ENCODE measurements at regions not wholly inside any gene's neighbourhood (a gene's known extent, or its start where the extent isn't known, plus 50 kb on each side); places are given as distances from the start of the nearest gene placed in this dataset.
"Not testable (repeated sequence)": the region's sequence is repeated elsewhere in the genome, so short reads cannot be mapped to it uniquely, and the experiment has no call there.

- DNase-seq = no peak
Observed at GRCh38 chr14:84298663-84299195, 1231.2 kb upstream of the FLRT2 start.

DNA sequence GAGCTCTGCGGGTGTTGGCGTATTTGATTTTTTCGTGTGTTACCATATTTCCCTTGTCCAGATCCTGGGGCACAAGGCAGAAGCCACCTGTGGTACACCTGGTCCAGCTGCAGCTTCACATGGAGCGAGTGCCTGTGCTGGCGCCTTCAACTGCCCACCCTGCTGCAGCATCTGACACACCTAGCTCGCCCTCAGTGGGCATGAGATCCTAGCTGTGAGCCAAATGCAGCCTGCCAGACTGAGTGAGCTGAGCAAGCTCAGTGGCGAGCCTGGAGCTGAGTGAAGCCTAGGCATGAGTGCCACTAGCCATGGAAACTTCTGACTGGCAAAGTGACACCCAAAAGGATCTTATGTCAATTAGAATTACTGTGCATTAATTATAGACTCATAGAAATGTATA, 1226.8 kb upstream of the FLRT2 start:
- no peak for DNase-seq

- no peak for DNase-seq
Observed at GRCh38 chr14:84312551-84312950, 1217.4 kb upstream of the FLRT2 start.

GRCh38 chr14:84323450-84323849, 1206.5 kb upstream of the FLRT2 start:
- DNase-seq = no peak

GRCh38 chr14:84323978-84324377, 1206.0 kb upstream of the FLRT2 start:
- DNase-seq = no peak

DNA sequence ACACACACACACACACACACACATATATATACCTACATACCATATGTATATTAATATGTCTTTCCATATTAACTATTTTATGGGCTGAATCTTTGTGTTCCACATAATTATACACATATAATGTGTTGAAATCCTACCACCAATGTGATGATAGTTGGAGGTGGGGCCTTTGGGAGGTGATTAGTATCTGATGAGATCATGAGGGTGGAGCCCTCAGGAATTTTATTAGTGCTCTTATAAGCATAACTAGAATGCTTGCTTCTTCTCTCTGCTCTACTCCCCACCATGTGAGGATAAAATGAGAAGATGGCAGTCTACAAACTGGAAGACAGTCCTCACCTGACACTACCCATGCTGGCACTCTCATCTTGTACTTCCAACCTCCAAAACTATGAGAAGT, 1193.5 kb upstream of the FLRT2 start:
- no peak for DNase-seq

- no peak for DNase-seq
Observed at GRCh38 chr14:84340938-84341337, 1189.0 kb upstream of the FLRT2 start.

DNA sequence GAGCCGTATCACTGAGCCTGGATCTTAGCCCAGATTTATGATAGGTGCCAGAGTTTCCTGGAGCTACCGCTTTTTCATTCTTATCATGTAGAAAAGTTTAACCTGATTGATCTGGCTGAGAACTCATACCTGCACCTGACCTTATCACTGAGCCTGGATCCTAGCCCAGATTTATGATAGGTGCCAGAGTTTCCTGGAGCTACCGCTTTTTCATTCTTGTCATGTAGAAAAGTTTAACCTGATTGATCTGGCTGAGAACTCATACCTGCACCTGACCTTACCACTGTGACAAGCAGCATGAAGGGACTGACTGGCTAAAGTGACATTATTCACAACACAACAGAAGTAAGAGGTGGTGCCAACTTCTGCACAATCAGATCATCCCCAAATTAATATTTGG, 1188.1 kb upstream of the FLRT2 start:
- DNase-seq = not testable (repeated sequence)

GRCh38 chr14:84343656-84344055, 1186.3 kb upstream of the FLRT2 start:
- no peak for DNase-seq

DNA sequence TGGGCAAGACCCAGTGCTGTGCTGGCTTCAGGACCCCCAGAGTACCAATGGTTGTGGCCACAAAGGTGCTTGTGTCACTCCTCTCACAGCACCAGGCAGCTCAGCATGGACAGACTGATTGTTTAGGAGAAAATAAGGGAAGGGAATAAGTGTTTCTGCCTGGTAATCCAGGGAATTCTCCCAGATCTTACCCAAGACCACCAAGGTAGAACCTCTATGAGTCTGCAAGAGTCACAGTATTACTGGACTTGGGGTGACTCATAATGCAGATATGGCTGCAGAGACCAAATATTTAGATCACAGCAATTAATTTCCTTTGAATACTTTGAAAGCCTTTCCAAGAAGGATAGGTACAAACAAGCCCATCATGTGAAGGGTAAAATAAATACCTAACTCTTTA, 1178.3 kb upstream of the FLRT2 start:
- DNase-seq = no peak

- DNase-seq = no peak
Observed at GRCh38 chr14:84361476-84361875, 1168.5 kb upstream of the FLRT2 start.

DNA sequence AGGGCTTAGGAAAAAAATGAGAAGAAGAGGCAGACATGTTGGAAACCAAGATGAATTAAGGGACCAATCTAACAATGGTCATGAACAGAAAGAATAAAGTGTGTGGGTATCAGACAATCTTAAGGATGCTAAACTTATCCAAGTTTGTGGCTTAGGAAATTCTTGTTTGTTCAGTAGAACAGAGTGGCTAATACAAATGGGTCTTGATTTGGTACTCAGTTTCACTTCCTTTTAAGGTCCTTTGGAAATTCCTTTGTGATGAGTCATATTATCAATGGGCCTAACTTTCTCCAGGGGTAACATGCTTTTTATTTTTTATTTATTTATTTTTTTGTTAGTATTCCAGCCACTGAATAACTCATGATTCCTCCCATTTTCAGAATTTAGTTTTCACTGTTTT, 1154.7 kb upstream of the FLRT2 start:
- DNase-seq = no peak

GRCh38 chr14:84390010-84390409, 1139.9 kb upstream of the FLRT2 start:
- DNase-seq = no peak

GRCh38 chr14:84397631-84398030, 1132.3 kb upstream of the FLRT2 start:
- no peak for DNase-seq

GRCh38 chr14:84399296-84399910, 1130.5 kb upstream of the FLRT2 start:
- DNase-seq = no peak

DNA sequence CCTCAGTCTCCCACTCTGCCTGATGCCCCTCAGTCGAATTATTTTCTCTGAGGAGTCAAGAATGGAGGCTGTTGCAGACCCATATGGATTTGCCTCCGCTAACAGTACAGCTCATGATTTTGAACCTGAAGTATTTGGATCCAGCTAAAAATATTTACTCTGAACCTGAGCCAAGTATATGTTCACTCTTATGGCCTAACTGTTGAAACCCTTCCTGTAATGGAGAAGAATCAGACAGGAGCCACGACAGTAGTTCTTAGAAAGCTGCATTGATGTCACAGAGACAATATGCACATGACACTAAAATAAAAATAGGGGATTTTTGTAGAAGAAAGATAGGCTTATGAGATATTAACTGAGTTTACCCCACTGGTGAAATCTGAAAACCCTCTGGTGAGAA, 1128.3 kb upstream of the FLRT2 start:
- DNase-seq = no peak

- no peak for DNase-seq
Observed at GRCh38 chr14:84403585-84403984, 1126.4 kb upstream of the FLRT2 start.

DNA sequence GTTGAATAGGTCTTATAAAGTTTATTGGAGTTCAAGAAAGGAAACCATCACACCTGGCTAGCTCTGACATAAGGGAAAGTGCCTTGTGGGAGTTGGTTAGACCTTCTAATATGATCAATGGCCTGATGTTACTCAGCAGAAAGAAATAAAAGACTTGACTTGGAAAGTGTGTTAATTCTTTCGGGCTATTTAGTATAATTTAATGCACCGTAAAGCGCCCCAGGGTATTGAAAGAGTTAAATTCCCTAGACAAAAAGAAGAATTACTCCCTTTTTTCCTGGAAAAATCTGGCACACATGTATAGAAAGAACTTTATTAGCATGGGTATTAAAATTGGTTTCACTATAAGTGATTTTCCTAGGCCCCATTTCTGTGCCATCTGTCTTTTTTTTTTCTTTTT, 1125.7 kb upstream of the FLRT2 start:
- DNase-seq = no peak

DNA sequence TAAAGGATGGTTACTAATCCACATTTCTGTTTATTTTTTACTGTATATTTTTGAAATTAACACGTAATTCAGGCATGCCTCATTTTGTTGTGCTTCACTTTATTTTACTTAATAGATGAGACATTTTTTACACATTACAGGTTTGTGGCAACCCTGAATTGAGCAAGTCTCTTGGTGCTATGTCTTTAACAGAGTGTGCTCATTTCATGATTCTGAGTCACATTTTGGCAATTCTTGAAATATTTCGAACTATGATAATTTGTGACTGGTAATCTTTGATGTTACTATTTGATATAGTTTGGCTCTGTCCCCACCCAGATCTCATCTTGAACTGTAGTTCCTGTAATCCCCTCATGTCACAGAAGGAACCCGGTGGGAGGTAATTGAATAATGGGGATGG, 1120.5 kb upstream of the FLRT2 start:
- no peak for DNase-seq

GRCh38 chr14:84410344-84410743, 1119.6 kb upstream of the FLRT2 start:
- no peak for DNase-seq

DNA sequence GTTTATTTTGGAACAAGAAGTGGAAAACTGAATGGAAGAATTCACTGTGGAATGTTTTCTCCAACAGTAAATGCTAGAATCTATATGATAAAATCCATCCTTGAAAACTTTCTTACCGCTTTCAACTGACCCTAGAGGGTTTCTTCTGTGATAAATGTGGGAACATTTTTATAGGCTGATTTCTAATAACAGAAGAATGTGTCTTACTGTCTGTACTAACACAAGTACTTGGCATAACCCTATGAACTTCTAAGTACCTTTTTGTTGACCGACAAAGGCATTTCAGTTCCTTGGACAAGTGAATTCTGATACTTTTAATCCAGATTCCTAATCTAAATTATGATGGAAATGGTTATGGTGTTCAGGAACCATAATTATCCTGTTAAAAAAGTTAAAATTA, 1109.7 kb upstream of the FLRT2 start:
- DNase-seq = no peak

- no peak for DNase-seq
Observed at GRCh38 chr14:84421621-84422020, 1108.3 kb upstream of the FLRT2 start.

GRCh38 chr14:84425968-84426367, 1104.0 kb upstream of the FLRT2 start:
- no peak for DNase-seq

GRCh38 chr14:84432676-84433075, 1097.3 kb upstream of the FLRT2 start:
- no peak for DNase-seq

GRCh38 chr14:84433961-84434360, 1096.0 kb upstream of the FLRT2 start:
- DNase-seq = no peak
